Endothelial cell of umbilical vein (primary cell): ENCODE measurements at regions not wholly inside any gene's neighbourhood (a gene's known extent, or its start where the extent isn't known, plus 50 kb on each side); places are given as distances from the start of the nearest gene placed in this dataset.

Experiments used
- BruUV-seq: library from RNA; stranded (reverse); fragments of 400-500 nt; replicated peaks from 2 replicates; lab custom pipeline; 2021; lab: Mats Ljungman, UMichigan
- CTCF ChIA-PET: fragments of 300-600, 350-600 bp; sonication (Branson Sonifier 250); formaldehyde crosslinking; loops from one replicate; lab custom pipeline; 2021; ENCODE audit warnings: antibody characterized with exemption, inconsistent platforms; lab: Charles Lee
- POLR2A ChIA-PET: fragments of 300-600, 350-600 bp; sonication (Branson Sonifier 250); formaldehyde crosslinking; loops from one replicate; lab custom pipeline; 2021; ENCODE audit warnings: antibody characterized with exemption, inconsistent platforms; lab: Charles Lee
- DNase-seq: peaks from one replicate; pipeline ENCODE4 v3.0.0-alpha.2; 2011; ENCODE audit warnings: low read depth, low spot score
- FAIRE-seq: peaks from 2 replicates; lab custom pipeline; 2011; peaks lifted over from hg19 to GRCh38; lab: Jason Lieb, UNC
- H2AFZ ChIP-seq: 2 replicates; pipeline ENCODE4 v1.6.0; 2012; ENCODE audit warnings: low read depth, low read length, control low read depth, inconsistent platforms
- H3K27ac ChIP-seq: 2 replicates; pipeline ENCODE4 v1.5.1; 2011; ENCODE audit warnings: low read depth, mild to moderate bottlenecking, control low read depth, low read length, moderate library complexity; ENCODE audit not compliant: insufficient read depth
- H3K27me3 ChIP-seq, 2 experiments: 2 replicates each; pipeline versions ENCODE4 v1.6.0 to v1.6.1; 2011; ENCODE audit warnings: low read length in 2 of 2, mixed read lengths in 1 of 2; ENCODE audit not compliant: control insufficient read depth in 2 of 2, insufficient read depth in 2 of 2
- H3K36me3 ChIP-seq, 2 experiments: 2 replicates in 1 of 2; 3 replicates in 1 of 2; pipeline ENCODE4 v1.5.1; 2011; ENCODE audit warnings: low read length in 2 of 2, mild to moderate bottlenecking in 1 of 2, moderate library complexity in 1 of 2; ENCODE audit not compliant: control insufficient read depth in 2 of 2, insufficient read depth in 2 of 2; ENCODE audit errors: extremely low read depth in 1 of 2
- H3K4me1 ChIP-seq: 3 replicates; pipeline ENCODE4 v1.5.1; 2011; ENCODE audit warnings: mild to moderate bottlenecking, low read length; ENCODE audit not compliant: control insufficient read depth, insufficient read depth; ENCODE audit errors: extremely low read depth
- H3K4me2 ChIP-seq: 2 replicates; pipeline ENCODE4 v1.6.1; 2011; ENCODE audit warnings: low read length, control low read depth, mixed read lengths; ENCODE audit not compliant: insufficient read depth
- H3K4me3 ChIP-seq, 3 experiments: fragments of 200-600 bp in 1 of 3; sonication (generic), shearing (Covaris generic) in 1 of 3; replicated peaks in 1 of 3; 2 replicates each; pipeline ENCODE4 v1.5.1; 2011 to 2016; ENCODE audit warnings: control low read depth in 3 of 3, low read length in 3 of 3, mild to moderate bottlenecking in 2 of 3, inconsistent platforms in 1 of 3, low read depth in 1 of 3, moderate library complexity in 1 of 3; ENCODE audit not compliant: insufficient read depth in 1 of 3
- H3K79me2 ChIP-seq: 2 replicates; pipeline ENCODE4 v1.6.0; 2012; ENCODE audit warnings: low read length, inconsistent platforms; ENCODE audit not compliant: control insufficient read depth, insufficient read depth
- H3K9ac ChIP-seq: replicated peaks from 2 replicates; pipeline ENCODE3; 2011; ENCODE audit warnings: low read length, control low read depth; ENCODE audit not compliant: insufficient read depth; ENCODE audit errors: extremely low read depth
- H3K9me1 ChIP-seq: replicated peaks from 3 replicates; pipeline ENCODE4 v1.6.0; 2011; ENCODE audit warnings: mild to moderate bottlenecking, low read length; ENCODE audit not compliant: control insufficient read depth, insufficient read depth; ENCODE audit errors: extremely low read depth
- H3K9me3 ChIP-seq: replicated peaks from 2 replicates; pipeline ENCODE4 v1.5.1; 2012; ENCODE audit warnings: low read length, inconsistent platforms; ENCODE audit not compliant: control insufficient read depth, insufficient read depth
- H4K20me1 ChIP-seq: replicated peaks from 2 replicates; pipeline ENCODE3; 2011; ENCODE audit warnings: mild to moderate bottlenecking, low read length; ENCODE audit not compliant: control insufficient read depth, insufficient read depth; ENCODE audit errors: extremely low read depth
- EZH2 ChIP-seq: IDR thresholded peaks from 2 replicates; pipeline ENCODE4 v1.6.1; 2012; ENCODE audit warnings: borderline replicate concordance, low read depth, mild to moderate bottlenecking, moderate library complexity, low read length, inconsistent platforms; ENCODE audit not compliant: severe bottlenecking
- FOS ChIP-seq: IDR thresholded peaks from 2 replicates; pipeline ENCODE4 v1.6.1; 2011; ENCODE audit warnings: mild to moderate bottlenecking, low read length, moderate library complexity, borderline replicate concordance; ENCODE audit not compliant: insufficient read depth
- GATA2 ChIP-seq: IDR thresholded peaks from 2 replicates; pipeline ENCODE4 v1.7.0; 2011; ENCODE audit warnings: low read depth, mild to moderate bottlenecking, moderate library complexity, mixed read lengths, low read length; ENCODE audit not compliant: insufficient read length, insufficient read depth
- JUN ChIP-seq: IDR thresholded peaks from 2 replicates; pipeline ENCODE4 v1.6.1; 2011; ENCODE audit warnings: borderline replicate concordance, low read depth; ENCODE audit not compliant: insufficient read length, insufficient read depth
- MAX ChIP-seq: IDR thresholded peaks from 2 replicates; pipeline ENCODE4 v1.6.1; 2011; ENCODE audit not compliant: insufficient read depth, insufficient read length
- MYC ChIP-seq: IDR thresholded peaks from one replicate; pipeline ENCODE4 v1.6.1; 2011; ENCODE audit warnings: mild to moderate bottlenecking, low read depth, low read length
- POLR2A ChIP-seq: IDR thresholded peaks from 2 replicates; pipeline ENCODE4 v1.6.1; 2012; ENCODE audit warnings: low read depth, mild to moderate bottlenecking, control low read depth, low read length
- POLR2AphosphoS5 ChIP-seq: IDR thresholded peaks from 2 replicates; pipeline ENCODE4 v1.6.1; 2012; ENCODE audit warnings: low read depth, mild to moderate bottlenecking, control low read depth, low read length, moderate library complexity; ENCODE audit not compliant: insufficient read depth
- dilution Hi-C: fragments of 300-500 bp; cut with MboI; formaldehyde crosslinking; loops from one replicate; pipeline ENCODE4 v1.15.0; 2019; ENCODE audit warnings: low sequenced_read_pairs; ENCODE audit not compliant: extremely low pct_ligation_motif_present
- intact Hi-C: fragments of 100-400 bp; cut with micrococcal nuclease; formaldehyde crosslinking; loops from one replicate; pipeline ENCODE4 v1.10.0; 2022

GRCh38 chr2:78202986-78203670 is 681.0 kb upstream of the LRRTM4 start:
- CTCF ChIA-PET, result no interaction called here
- POLR2A ChIA-PET, result no interaction called here

GRCh38 chr2:78218066-78218465 is 695.9 kb upstream of the LRRTM4 start:
- ChIA-PET CTCF (no interaction called here), POLR2A (no interaction called here)
- H3K4me3 ChIP-seq, result no peak overlapping the region
- H3K27me3 ChIP-seq, result no peaks in the 10 kb centered on the region
- H2AFZ ChIP-seq, result no peak overlapping the region
- DNase-seq (no peak), FAIRE-seq (no peak)
- H3K27ac ChIP-seq, result no peak overlapping the region
- no peaks in the 10 kb centered on the region for H3K9me1 ChIP-seq
- dilution Hi-C loops, result no loop called here
- H3K9ac ChIP-seq, result no peak overlapping the region
- TF ChIP-seq MAX, result no peak
- TF ChIP-seq FOS, result no peak
- no peak for TF ChIP-seq POLR2A
- no peak for TF ChIP-seq JUN
- no peak for TF ChIP-seq EZH2
- TF ChIP-seq GATA2, result no peak
- no peak for TF ChIP-seq POLR2AphosphoS5
- TF ChIP-seq MYC, result no peak
- no peak overlapping the region for H3K4me2 ChIP-seq
- intact Hi-C loops, result no loop called here
- no peaks in the 10 kb centered on the region for H4K20me1 ChIP-seq
- H3K4me1 ChIP-seq, result no peaks in the 10 kb centered on the region
- no peaks in the 10 kb centered on the region for H3K36me3 ChIP-seq
- BruUV-seq, result no TSS peak
- H3K79me2 ChIP-seq, result no peaks in the 10 kb centered on the region
- H3K9me3 ChIP-seq, result no peaks in the 10 kb centered on the region

More at GRCh38 chr2:78202986-78203670, 681.0 kb upstream of the LRRTM4 start:
- no peak overlapping the region for H2AFZ ChIP-seq
- BruUV-seq, result no TSS peak
- intact Hi-C loops, result no loop called here
- no peak overlapping the region for H3K27ac ChIP-seq
- H3K4me2 ChIP-seq, result no peak overlapping the region
- TF ChIP-seq FOS, result no peak
- no peak for TF ChIP-seq GATA2
- TF ChIP-seq JUN, result no peak
- TF ChIP-seq POLR2AphosphoS5, result no peak
- TF ChIP-seq EZH2, result no peak
- no peak for TF ChIP-seq POLR2A
- TF ChIP-seq MYC, result no peak
- DNase-seq (no peak), FAIRE-seq (no peak)
- H4K20me1 ChIP-seq, result no peaks in the 10 kb centered on the region
- H3K4me3 ChIP-seq, result no peak overlapping the region
- H3K9me1 ChIP-seq, result no peaks in the 10 kb centered on the region
- H3K27me3 ChIP-seq, result no peaks in the 10 kb centered on the region
- H3K4me1 ChIP-seq, result no peaks in the 10 kb centered on the region
- no peak overlapping the region for H3K9ac ChIP-seq
- no peaks in the 10 kb centered on the region for H3K36me3 ChIP-seq
- H3K79me2 ChIP-seq, result no peaks in the 10 kb centered on the region
- dilution Hi-C loops, result no loop called here
- H3K9me3 ChIP-seq, result no peaks in the 10 kb centered on the region
